GM19025 (cell line): ENCODE measurements at regions not wholly inside any gene's neighbourhood (a gene's known extent, or its start where the extent isn't known, plus 50 kb on each side); places are given as distances from the start of the nearest gene placed in this dataset.

Experiments used
- ATAC-seq: cut with Tn5 transposase; IDR thresholded peaks from one replicate; pipeline ENCODE4 v1.9.1; 2021; ENCODE audit warnings: mild to moderate bottlenecking, low read depth, moderate library complexity; ENCODE audit not compliant: unreplicated experiment

- no peak for ATAC-seq
Measured at GRCh38 chr6:74152096-74152675, 456.2 kb downstream of the CD109 start.

- no peak for ATAC-seq
Measured at GRCh38 chr6:74145931-74146330, 449.9 kb downstream of the CD109 start.

GRCh38 chr6:74137911-74138310 is 441.9 kb downstream of the CD109 start:
- no peak for ATAC-seq

- no peak for ATAC-seq
Measured at GRCh38 chr6:74134327-74134726, 438.3 kb downstream of the CD109 start.

GRCh38 chr6:74133073-74133472 is 437.1 kb downstream of the CD109 start:
- ATAC-seq = no peak

- ATAC-seq = no peak
Measured at GRCh38 chr6:74130641-74131040, 434.6 kb downstream of the CD109 start.

- no peak for ATAC-seq
Measured at GRCh38 chr6:74128536-74128935, 432.5 kb downstream of the CD109 start.

- no peak for ATAC-seq
Measured at GRCh38 chr6:74117113-74117512, 421.1 kb downstream of the CD109 start.

GRCh38 chr6:74115674-74116073 is 419.7 kb downstream of the CD109 start:
- no peak for ATAC-seq

GRCh38 chr6:74114428-74114827 is 418.4 kb downstream of the CD109 start:
- ATAC-seq = no peak

GRCh38 chr6:74113901-74114300 is 417.9 kb downstream of the CD109 start:
- no peak for ATAC-seq

- no peak for ATAC-seq
Measured at GRCh38 chr6:74103417-74103816, 407.4 kb downstream of the CD109 start.

- no peak for ATAC-seq
Measured at GRCh38 chr6:74100719-74101287, 404.8 kb downstream of the CD109 start.

- no peak for ATAC-seq
Measured at GRCh38 chr6:74096329-74096728, 400.3 kb downstream of the CD109 start.

GRCh38 chr6:74093361-74093760 is 397.4 kb downstream of the CD109 start:
- ATAC-seq = no peak

- no peak for ATAC-seq
Measured at GRCh38 chr6:74091794-74092157, 395.8 kb downstream of the CD109 start.

GRCh38 chr6:74091136-74091793 is 395.3 kb downstream of the CD109 start:
- ATAC-seq = peak; percentile 55

- ATAC-seq = no peak
Measured at GRCh38 chr6:74087899-74088298, 391.9 kb downstream of the CD109 start.

GRCh38 chr6:74075896-74076295 is 379.9 kb downstream of the CD109 start:
- no peak for ATAC-seq

GRCh38 chr6:74075323-74075722 is 379.3 kb downstream of the CD109 start:
- no peak for ATAC-seq

- no peak for ATAC-seq
Measured at GRCh38 chr6:74074645-74075044, 378.6 kb downstream of the CD109 start.

GRCh38 chr6:74073999-74074398 is 378.0 kb downstream of the CD109 start:
- no peak for ATAC-seq
